ENCODE measurements at regions not wholly inside any gene's neighbourhood (a gene's known extent, or its start where the extent isn't known, plus 50 kb on each side); places are given as distances from the start of the nearest gene placed in this dataset.
"Not testable (repeated sequence)": the region's sequence is repeated elsewhere in the genome, so short reads cannot be mapped to it uniquely, and the experiment has no call there.

- Mint-ChIP-seq H3K9me3 (no peaks in the 10 kb centered on the region), H3K27ac (no peak overlapping the region), H3K4me1 (ENCODE audit: low read depth) (no peaks in the 10 kb centered on the region), H3K27me3 (peaks cover 60% of the 10 kb centered on the region), H3K36me3 (ENCODE audit: low read depth) (no peaks in the 10 kb centered on the region), H3K4me3 (no peak overlapping the region)
- no peak for DNase-seq
Measured at GRCh38 chr12:76190299-76190698, 105.8 kb upstream of the NAP1L1 start.

DNA sequence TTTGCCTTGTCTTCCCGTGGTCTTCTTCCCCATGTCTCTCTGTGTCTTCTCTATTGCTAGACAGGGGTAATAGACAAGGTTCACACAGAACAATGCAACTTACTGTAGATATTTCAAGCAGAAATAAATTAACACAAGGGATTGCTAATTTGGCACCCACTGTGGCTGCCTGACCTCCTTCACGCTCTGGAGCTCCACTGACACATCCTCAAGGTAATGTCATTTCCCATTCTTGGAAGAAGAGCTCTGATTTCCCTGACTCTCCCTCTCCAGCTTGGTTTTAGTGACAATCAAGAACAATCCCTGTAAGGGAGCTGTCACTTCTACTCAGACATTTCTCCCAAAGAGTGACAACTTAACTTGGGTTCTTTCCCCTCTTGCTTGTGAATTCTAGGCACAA, 105.4 kb upstream of the NAP1L1 start:
- Mint-ChIP-seq H3K4me3 (no peak overlapping the region), H3K27ac (no peak overlapping the region), H3K9me3 (no peaks in the 10 kb centered on the region), H3K4me1 (ENCODE audit: low read depth) (peaks cover under 1% of the 10 kb centered on the region), H3K27me3 (peaks cover 58% of the 10 kb centered on the region), H3K36me3 (ENCODE audit: low read depth) (no peaks in the 10 kb centered on the region)
- DNase-seq = no peak

DNA sequence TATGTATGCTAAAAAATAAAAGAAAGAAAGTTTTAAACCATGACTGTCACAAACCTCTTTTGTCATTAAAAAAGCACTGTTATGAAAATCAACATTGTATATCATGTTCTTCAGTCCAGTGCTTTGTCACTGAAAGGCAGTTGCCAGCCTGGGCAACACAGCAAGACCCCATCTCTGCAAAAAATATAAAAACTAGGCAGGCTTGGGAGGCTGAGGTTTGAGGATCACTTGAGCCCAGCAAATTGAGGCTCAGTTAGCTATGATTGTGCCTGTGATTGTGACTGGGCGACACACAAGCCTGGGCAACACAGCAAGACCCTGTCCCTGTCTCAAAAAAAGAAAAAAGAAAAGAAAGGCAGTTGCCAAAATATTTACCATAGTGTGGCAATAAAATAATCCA, 102.7 kb upstream of the NAP1L1 start:
- Mint-ChIP-seq H3K4me3 (no peak overlapping the region), H3K27me3 (peaks cover 51% of the 10 kb centered on the region), H3K36me3 (ENCODE audit: low read depth) (no peaks in the 10 kb centered on the region), H3K27ac (no peak overlapping the region), H3K4me1 (ENCODE audit: low read depth) (peaks cover 19% of the 10 kb centered on the region), H3K9me3 (no peaks in the 10 kb centered on the region)
- DNase-seq = no peak

- H3K36me3 Mint-ChIP-seq (ENCODE audit: low read depth) = no peaks in the 10 kb centered on the region
- H3K4me3 Mint-ChIP-seq = no peak overlapping the region
- H3K27ac Mint-ChIP-seq = no peak overlapping the region
- H3K9me3 Mint-ChIP-seq = no peaks in the 10 kb centered on the region
- no peak for DNase-seq
- peaks cover 51% of the 10 kb centered on the region for H3K27me3 Mint-ChIP-seq
- peaks cover 19% of the 10 kb centered on the region for H3K4me1 Mint-ChIP-seq (ENCODE audit: low read depth)
Measured at GRCh38 chr12:76186131-76186906, 101.8 kb upstream of the NAP1L1 start.

GRCh38 chr12:76183459-76184186, 99.1 kb upstream of the NAP1L1 start:
- no peaks in the 10 kb centered on the region for H3K9me3 Mint-ChIP-seq
- H3K27ac Mint-ChIP-seq = peak overlapping the region; percentile 87
- H3K27me3 Mint-ChIP-seq = peaks cover 63% of the 10 kb centered on the region
- peaks cover 25% of the 10 kb centered on the region for H3K4me1 Mint-ChIP-seq (ENCODE audit: low read depth)
- no peaks in the 10 kb centered on the region for H3K36me3 Mint-ChIP-seq (ENCODE audit: low read depth)
- peak; percentile 49 for DNase-seq
- H3K4me3 Mint-ChIP-seq = no peak overlapping the region

GRCh38 chr12:76180401-76181277, 96.2 kb upstream of the NAP1L1 start:
- no peak overlapping the region for H3K4me3 Mint-ChIP-seq
- H3K36me3 Mint-ChIP-seq (ENCODE audit: low read depth) = no peaks in the 10 kb centered on the region
- DNase-seq = no peak
- H3K9me3 Mint-ChIP-seq = no peaks in the 10 kb centered on the region
- H3K4me1 Mint-ChIP-seq (ENCODE audit: low read depth) = peaks cover 25% of the 10 kb centered on the region
- no peak overlapping the region for H3K27ac Mint-ChIP-seq
- H3K27me3 Mint-ChIP-seq = peaks cover 48% of the 10 kb centered on the region

GRCh38 chr12:76178452-76178851, 94.0 kb upstream of the NAP1L1 start:
- Mint-ChIP-seq H3K27ac (no peak overlapping the region), H3K4me3 (no peak overlapping the region), H3K9me3 (no peaks in the 10 kb centered on the region), H3K27me3 (peaks cover 43% of the 10 kb centered on the region), H3K4me1 (ENCODE audit: low read depth) (peaks cover 16% of the 10 kb centered on the region), H3K36me3 (ENCODE audit: low read depth) (no peaks in the 10 kb centered on the region)
- no peak for DNase-seq

DNA sequence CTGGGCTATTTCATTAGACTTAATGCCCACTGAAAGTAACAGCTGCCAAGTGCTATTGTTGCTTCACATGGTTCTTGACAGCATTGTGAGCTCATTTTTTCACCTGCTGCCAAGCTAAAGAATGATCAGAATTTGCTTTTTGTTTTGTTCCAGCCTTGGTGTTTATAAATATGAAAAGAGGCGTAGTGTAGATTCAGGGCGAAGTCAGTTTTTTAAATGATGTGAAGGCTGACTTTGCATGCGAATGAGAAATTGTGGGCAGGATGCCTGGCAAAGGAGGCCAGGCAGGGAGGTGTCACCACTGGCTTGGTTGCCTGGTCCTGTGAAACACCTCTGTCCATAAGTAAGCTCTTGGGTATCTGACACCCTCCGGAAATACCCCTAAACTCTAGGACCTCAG, 93.3 kb upstream of the NAP1L1 start:
- H3K36me3 Mint-ChIP-seq (ENCODE audit: low read depth) = no peaks in the 10 kb centered on the region
- no peaks in the 10 kb centered on the region for H3K9me3 Mint-ChIP-seq
- no peak for DNase-seq
- peaks cover 10% of the 10 kb centered on the region for H3K4me1 Mint-ChIP-seq (ENCODE audit: low read depth)
- peaks cover 44% of the 10 kb centered on the region for H3K27me3 Mint-ChIP-seq
- no peak overlapping the region for H3K4me3 Mint-ChIP-seq
- no peak overlapping the region for H3K27ac Mint-ChIP-seq

DNA sequence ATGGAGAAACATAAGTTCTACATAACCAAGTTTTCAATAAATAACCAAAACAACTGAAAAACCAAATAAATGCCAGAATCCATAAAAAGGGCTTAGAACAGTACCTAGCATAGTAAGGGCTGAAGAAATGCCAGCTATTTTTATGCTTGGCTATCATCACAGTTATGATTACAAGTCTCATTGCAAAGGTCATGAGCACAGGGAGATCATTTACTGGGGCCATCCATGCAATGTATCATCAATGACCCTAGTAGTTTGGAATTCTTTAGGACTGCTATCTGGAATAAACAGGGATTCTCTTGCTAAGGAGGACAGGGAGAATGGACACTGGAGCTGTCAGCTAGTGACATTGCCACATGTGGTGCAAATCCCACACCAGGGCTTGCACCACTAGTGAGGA, 92.5 kb upstream of the NAP1L1 start:
- Mint-ChIP-seq H3K27ac (no peak overlapping the region), H3K27me3 (peaks cover 45% of the 10 kb centered on the region), H3K4me1 (ENCODE audit: low read depth) (peaks cover 6% of the 10 kb centered on the region), H3K4me3 (no peak overlapping the region), H3K36me3 (ENCODE audit: low read depth) (no peaks in the 10 kb centered on the region), H3K9me3 (no peaks in the 10 kb centered on the region)
- DNase-seq = no peak

DNA sequence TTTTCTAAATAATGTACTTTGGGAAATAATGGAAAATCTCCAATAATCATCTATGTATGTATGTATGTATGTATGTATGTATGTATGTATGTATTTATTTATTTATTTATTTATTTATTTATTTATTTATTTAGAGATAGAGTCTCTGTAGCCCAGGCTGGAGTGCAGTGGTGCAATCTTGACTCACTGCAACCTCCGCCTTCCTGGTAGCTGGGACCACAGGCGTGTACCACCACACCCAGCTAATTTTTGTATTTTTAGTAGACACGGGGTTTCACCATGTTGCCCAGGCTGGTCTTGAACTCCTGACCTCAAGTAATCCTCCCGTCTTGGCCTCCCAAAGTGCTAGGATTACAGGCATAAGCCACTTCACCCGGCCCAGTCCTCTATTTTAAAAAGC, 91.5 kb upstream of the NAP1L1 start:
- not testable (repeated sequence) for H3K36me3 Mint-ChIP-seq (ENCODE audit: low read depth); H3K4me1 Mint-ChIP-seq (ENCODE audit: low read depth); H3K9me3 Mint-ChIP-seq; H3K27ac Mint-ChIP-seq; H3K4me3 Mint-ChIP-seq; DNase-seq
- H3K27me3 Mint-ChIP-seq = peaks cover 49% of the 10 kb centered on the region

- Mint-ChIP-seq H3K36me3 (ENCODE audit: low read depth) (no peaks in the 10 kb centered on the region), H3K27me3 (peaks cover 52% of the 10 kb centered on the region), H3K27ac (no peak overlapping the region), H3K4me3 (no peak overlapping the region), H3K4me1 (ENCODE audit: low read depth) (no peaks in the 10 kb centered on the region), H3K9me3 (no peaks in the 10 kb centered on the region)
- DNase-seq = no peak
Measured at GRCh38 chr12:76173756-76174155, 89.3 kb upstream of the NAP1L1 start.

DNA sequence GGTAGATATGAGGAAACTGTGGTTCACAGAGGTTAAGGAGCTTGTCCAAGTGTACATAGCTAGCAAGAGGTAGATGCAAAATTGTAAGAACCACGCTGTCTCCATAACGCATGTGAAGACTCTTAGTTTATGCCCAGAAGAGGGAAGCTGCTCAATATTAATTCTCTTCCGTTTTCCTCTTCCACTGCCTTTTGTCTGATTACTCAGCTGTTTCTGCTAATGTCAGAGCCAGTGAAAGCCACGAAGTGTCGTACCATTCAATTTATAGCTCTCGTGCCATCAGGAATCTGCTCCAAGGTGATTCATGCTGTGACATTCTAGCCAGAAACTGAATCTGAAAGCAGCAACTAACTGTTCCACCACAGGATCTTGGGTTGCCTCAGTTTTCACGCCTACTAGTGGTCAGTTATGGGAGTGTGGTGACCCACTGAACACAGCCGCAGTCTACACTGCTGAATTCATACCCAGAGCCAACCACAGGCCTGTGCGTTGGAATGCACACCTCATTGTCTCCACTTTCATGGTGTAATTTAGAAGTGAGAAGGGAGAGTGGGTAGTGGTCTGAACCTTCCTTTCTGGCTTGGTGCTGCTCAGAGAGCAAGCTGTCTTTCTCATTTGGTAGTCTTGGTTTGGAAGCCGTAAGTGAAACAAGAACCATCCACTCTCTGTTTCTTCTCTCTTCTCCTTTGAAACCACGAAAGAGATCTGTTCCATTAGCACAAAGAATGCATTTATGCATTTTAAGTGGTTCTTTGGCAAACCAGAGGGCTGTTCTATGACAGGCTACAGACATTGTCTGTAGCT, 74.2 kb upstream of the NAP1L1 start:
- Mint-ChIP-seq H3K27ac (peak overlapping the region; percentile 88), H3K36me3 (ENCODE audit: low read depth) (no peaks in the 10 kb centered on the region), H3K9me3 (no peaks in the 10 kb centered on the region), H3K27me3 (peaks cover 9% of the 10 kb centered on the region), H3K4me3 (peak overlapping the region; percentile 45), H3K4me1 (ENCODE audit: low read depth) (peaks cover 31% of the 10 kb centered on the region)
- peak; percentile 81 for DNase-seq

DNA sequence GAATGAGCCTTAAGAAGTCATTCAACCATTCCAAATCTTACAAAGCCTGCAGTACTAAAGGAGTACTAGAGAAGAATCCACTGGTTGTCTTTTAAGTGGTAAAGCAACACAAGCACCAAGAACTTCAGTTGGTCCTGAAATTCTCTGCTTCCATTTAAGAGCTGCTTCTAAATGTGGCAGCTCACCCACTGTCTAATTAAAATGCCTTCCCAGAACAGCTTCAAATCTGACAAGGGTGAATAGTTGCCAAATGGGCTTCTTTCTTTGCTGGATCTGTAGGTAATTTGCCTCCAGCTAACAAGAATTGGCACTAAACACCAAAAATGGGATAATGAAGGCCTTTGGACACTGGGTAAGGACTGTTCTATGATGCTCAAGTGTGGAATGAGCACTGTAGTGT, 72.2 kb upstream of the NAP1L1 start:
- no peaks in the 10 kb centered on the region for H3K36me3 Mint-ChIP-seq (ENCODE audit: low read depth)
- H3K4me1 Mint-ChIP-seq (ENCODE audit: low read depth) = peaks cover 36% of the 10 kb centered on the region
- no peak for DNase-seq
- no peak overlapping the region for H3K4me3 Mint-ChIP-seq
- no peak overlapping the region for H3K27ac Mint-ChIP-seq
- H3K9me3 Mint-ChIP-seq = no peaks in the 10 kb centered on the region
- H3K27me3 Mint-ChIP-seq = peaks cover 9% of the 10 kb centered on the region

- no peak for DNase-seq
- H3K4me1 Mint-ChIP-seq (ENCODE audit: low read depth) = peaks cover 38% of the 10 kb centered on the region
- H3K4me3 Mint-ChIP-seq = no peak overlapping the region
- H3K9me3 Mint-ChIP-seq = no peaks in the 10 kb centered on the region
- peaks cover 4% of the 10 kb centered on the region for H3K27me3 Mint-ChIP-seq
- H3K27ac Mint-ChIP-seq = no peak overlapping the region
- no peaks in the 10 kb centered on the region for H3K36me3 Mint-ChIP-seq (ENCODE audit: low read depth)
Measured at GRCh38 chr12:76156314-76156713, 71.8 kb upstream of the NAP1L1 start.

All from activated T-cell treated with anti-CD3 and anti-CD28 coated beads, Interleukin-2, amount 50 U/mL, for 24 hours (primary cell).